SU-DHL-6 (cell line): ENCODE measurements at regions not wholly inside any gene's neighbourhood (a gene's known extent, or its start where the extent isn't known, plus 50 kb on each side); places are given as distances from the start of the nearest gene placed in this dataset.

ENCODE experiments used
- H2AFZ ChIP-seq: fragments of 200-600 bp; sonication (generic); 2 replicates; pipeline ENCODE4 v1.6.1; 2014; ENCODE audit warnings: low read depth, mild to moderate bottlenecking, moderate library complexity, mixed read lengths, antibody characterized with exemption, low read length; ENCODE audit not compliant: severe bottlenecking
- H3F3A ChIP-seq: fragments of 200-600 bp; shearing (Covaris generic); 2 replicates; pipeline ENCODE4 v1.6.0; 2016; ENCODE audit warnings: antibody characterized with exemption, mild to moderate bottlenecking; ENCODE audit not compliant: insufficient read depth
- H3K27ac ChIP-seq: fragments of 200-600 bp; sonication (generic); 2 replicates; pipeline ENCODE4 v1.5.1; 2016; ENCODE audit warnings: low read depth, mild to moderate bottlenecking, low read length, moderate library complexity, mixed read lengths
- H3K27me3 ChIP-seq: fragments of 200-600 bp; sonication (generic), shearing (Covaris generic); 2 replicates; pipeline ENCODE4 v1.6.0; 2014; ENCODE audit warnings: mild to moderate bottlenecking, low read length
- H3K36me3 ChIP-seq: fragments of 200-600 bp; sonication (generic); 2 replicates; pipeline ENCODE4 v1.6.1; 2014; ENCODE audit warnings: mild to moderate bottlenecking, low read length, mixed read lengths
- H3K4me2 ChIP-seq: fragments of 300-600, 200-600 bp; shearing (Covaris generic), sonication (generic); 2 replicates; pipeline ENCODE4 v1.6.0; 2014; ENCODE audit warnings: low read length, low read depth, mild to moderate bottlenecking; ENCODE audit not compliant: poor library complexity, severe bottlenecking
- H3K4me3 ChIP-seq: fragments of 200-600 bp; sonication (generic); 2 replicates; pipeline ENCODE4 v1.5.1; 2014; ENCODE audit warnings: antibody characterized with exemption, low read length, mild to moderate bottlenecking, mixed read lengths; ENCODE audit not compliant: insufficient read depth, poor library complexity, severe bottlenecking
- H3K79me2 ChIP-seq: fragments of 200-600 bp; sonication (generic); 2 replicates; pipeline ENCODE4 v1.6.1; 2014; ENCODE audit warnings: mild to moderate bottlenecking, low read length, moderate library complexity; ENCODE audit not compliant: insufficient read depth
- H3K9ac ChIP-seq: fragments of 200-600 bp; sonication (generic); 2 replicates; pipeline ENCODE4 v1.7.0; 2014; ENCODE audit warnings: mild to moderate bottlenecking, low read length
- H3K9me2 ChIP-seq: fragments of 200-600 bp; sonication (generic); replicated peaks from 2 replicates; pipeline ENCODE4 v1.6.1; 2014; ENCODE audit warnings: low read length; ENCODE audit not compliant: insufficient read depth
- H3K9me3 ChIP-seq: fragments of 200-600 bp; sonication (generic); 2 replicates; pipeline ENCODE4 v1.6.1; 2014; ENCODE audit warnings: low read length, mixed read lengths; ENCODE audit not compliant: insufficient read depth
- H4K20me1 ChIP-seq: fragments of 200-600 bp; sonication (generic); 2 replicates; pipeline ENCODE4 v1.6.1; 2014; ENCODE audit warnings: low read depth, mild to moderate bottlenecking, antibody characterized with exemption, low read length, moderate library complexity, mixed read lengths
- CTCF ChIP-seq: fragments of 200-600 bp; sonication (generic); IDR thresholded peaks from one replicate; pipeline ENCODE4 v1.5.1; 2017; ENCODE audit warnings: antibody characterized with exemption, mild to moderate bottlenecking, low read length, moderate library complexity; ENCODE audit not compliant: insufficient read depth, poor library complexity, severe bottlenecking
- EZH2phosphoT487 ChIP-seq: fragments of 200-600 bp; sonication (generic), shearing (Covaris generic); conservative IDR thresholded peaks from 2 replicates; pipeline ENCODE4 v1.6.1; 2018; ENCODE audit warnings: mild to moderate bottlenecking, antibody characterized with exemption, low read length, moderate library complexity, mixed read lengths

GRCh38 chr7:65317372-65317771, 56.3 kb upstream of the ZNF92 start:
- H3K9me2 ChIP-seq: no peaks in the 10 kb centered on the region
- TF ChIP-seq CTCF (no peak), EZH2phosphoT487 (no peak)
- no peaks in the 10 kb centered on the region for H4K20me1 ChIP-seq
- no peak overlapping the region for H2AFZ ChIP-seq
- H3K79me2 ChIP-seq: no peaks in the 10 kb centered on the region
- H3F3A ChIP-seq: no peaks in the 10 kb centered on the region
- no peaks in the 10 kb centered on the region for H3K27me3 ChIP-seq
- H3K36me3 ChIP-seq: no peaks in the 10 kb centered on the region
- no peak overlapping the region for H3K9ac ChIP-seq
- H3K27ac ChIP-seq: no peak overlapping the region
- H3K4me2 ChIP-seq: no peak overlapping the region
- no peaks in the 10 kb centered on the region for H3K9me3 ChIP-seq
- H3K4me3 ChIP-seq: no peak overlapping the region

GRCh38 chr7:65310761-65311160, 62.9 kb upstream of the ZNF92 start:
- Histone ChIP-seq H3K4me3 (no peak overlapping the region), H3K36me3 (no peaks in the 10 kb centered on the region), H3K9me3 (no peaks in the 10 kb centered on the region), H3K9me2 (no peaks in the 10 kb centered on the region), H3K27ac (no peak overlapping the region), H3K9ac (no peak overlapping the region), H2AFZ (no peak overlapping the region), H3K4me2 (no peak overlapping the region), H4K20me1 (no peaks in the 10 kb centered on the region), H3K79me2 (no peaks in the 10 kb centered on the region), H3K27me3 (no peaks in the 10 kb centered on the region), H3F3A (no peaks in the 10 kb centered on the region)
- TF ChIP-seq EZH2phosphoT487 (no peak), CTCF (no peak)

GRCh38 chr7:65308300-65308678, 65.4 kb upstream of the ZNF92 start:
- H3K79me2 ChIP-seq: no peaks in the 10 kb centered on the region
- H3K27me3 ChIP-seq: no peaks in the 10 kb centered on the region
- no peaks in the 10 kb centered on the region for H4K20me1 ChIP-seq
- no peaks in the 10 kb centered on the region for H3K9me3 ChIP-seq
- no peaks in the 10 kb centered on the region for H3K9me2 ChIP-seq
- no peak overlapping the region for H3K4me3 ChIP-seq
- no peak overlapping the region for H3K27ac ChIP-seq
- no peak overlapping the region for H3K4me2 ChIP-seq
- TF ChIP-seq CTCF (no peak), EZH2phosphoT487 (no peak)
- H3K36me3 ChIP-seq: no peaks in the 10 kb centered on the region
- H3K9ac ChIP-seq: no peak overlapping the region
- no peak overlapping the region for H2AFZ ChIP-seq
- no peaks in the 10 kb centered on the region for H3F3A ChIP-seq
